Natural killer cell (primary cell): ENCODE measurements at regions not wholly inside any gene's neighbourhood (a gene's known extent, or its start where the extent isn't known, plus 50 kb on each side); places are given as distances from the start of the nearest gene placed in this dataset.

Experiments used
- ATAC-seq, 3 donors: fragments of 150-1000 bp in 2 of 3; fragments of 200-7000 bp in 1 of 3; cut with Tn5 transposase; 1 replicate in 1 of 3; 2 replicates in 2 of 3; pipeline ENCODE4 v1.10.0; 2021; ENCODE audit warnings: mild to moderate bottlenecking in 2 of 3, moderate library complexity in 2 of 3
- DNase-seq, 2 donors: peaks; one replicate each; pipeline versions ENCODE4 v3.0.0 to v3.0.0-alpha.2; 2013 to 2021; ENCODE audit warnings: mixed read lengths in 1 of 2
- H3K27ac ChIP-seq: one replicate; pipeline ENCODE4 v1.5.1; 2013; ENCODE audit warnings: mild to moderate bottlenecking, low read length
- H3K27me3 ChIP-seq: one replicate; pipeline ENCODE4 v1.6.1; 2013; ENCODE audit warnings: low read length; ENCODE audit not compliant: control insufficient read depth, insufficient read depth
- H3K36me3 ChIP-seq: one replicate; pipeline ENCODE4 v1.6.1; 2013; ENCODE audit warnings: low read length; ENCODE audit not compliant: control insufficient read depth, insufficient read depth
- H3K4me1 ChIP-seq: one replicate; pipeline ENCODE4 v1.6.1; 2013; ENCODE audit warnings: low read length; ENCODE audit not compliant: control insufficient read depth, insufficient read depth
- H3K4me3 ChIP-seq: one replicate; pipeline ENCODE4 v1.5.1; 2013; ENCODE audit warnings: low read length
- H3K9me3 ChIP-seq: one replicate; pipeline ENCODE4 v1.6.1; 2013; ENCODE audit warnings: low read length; ENCODE audit not compliant: control insufficient read depth, insufficient read depth
- H3K27ac Mint-ChIP-seq, 2 donors: one replicate each; pipeline ENCODE4 v1.8.0; 2022; ENCODE audit warnings: mild to moderate bottlenecking in 2 of 2, mixed read lengths in 2 of 2, moderate library complexity in 1 of 2
- H3K27me3 Mint-ChIP-seq, 2 donors: one replicate each; pipeline ENCODE4 v1.8.0; 2022; ENCODE audit warnings: low read depth in 2 of 2, mixed read lengths in 2 of 2
- H3K36me3 Mint-ChIP-seq: one replicate; pipeline ENCODE4 v1.8.0; 2022; ENCODE audit warnings: mixed read lengths
- H3K4me1 Mint-ChIP-seq, 2 donors: one replicate each; pipeline ENCODE4 v1.8.0; 2022; ENCODE audit warnings: mixed read lengths in 2 of 2
- H3K4me3 Mint-ChIP-seq: one replicate; pipeline ENCODE4 v1.8.0; 2022; ENCODE audit warnings: mild to moderate bottlenecking, moderate library complexity, mixed read lengths
- H3K9me3 Mint-ChIP-seq, 2 donors: one replicate each; pipeline ENCODE4 v1.8.0; 2022; ENCODE audit warnings: mixed read lengths in 2 of 2
- WGBS: methylation state at CpG from one replicate; pipeline ENCODE4 v1.1.7; 2013; ENCODE audit warnings: missing lambda C conversion rate; ENCODE audit not compliant: insufficient coverage; 5-methylcytosine and 5-hydroxymethylcytosine counted together
- intact Hi-C: fragments of 100-400 bp; cut with micrococcal nuclease; formaldehyde crosslinking; loops from one replicate; pipeline ENCODE4 v1.14.2; 2022
- TF ChIP-seq, protein P1 (sequence below): fragments of 200-600 bp; IDR thresholded peaks from one replicate; pipeline ENCODE4 v1.8.0; 2022; ENCODE audit warnings: antibody characterized with exemption

DNA sequence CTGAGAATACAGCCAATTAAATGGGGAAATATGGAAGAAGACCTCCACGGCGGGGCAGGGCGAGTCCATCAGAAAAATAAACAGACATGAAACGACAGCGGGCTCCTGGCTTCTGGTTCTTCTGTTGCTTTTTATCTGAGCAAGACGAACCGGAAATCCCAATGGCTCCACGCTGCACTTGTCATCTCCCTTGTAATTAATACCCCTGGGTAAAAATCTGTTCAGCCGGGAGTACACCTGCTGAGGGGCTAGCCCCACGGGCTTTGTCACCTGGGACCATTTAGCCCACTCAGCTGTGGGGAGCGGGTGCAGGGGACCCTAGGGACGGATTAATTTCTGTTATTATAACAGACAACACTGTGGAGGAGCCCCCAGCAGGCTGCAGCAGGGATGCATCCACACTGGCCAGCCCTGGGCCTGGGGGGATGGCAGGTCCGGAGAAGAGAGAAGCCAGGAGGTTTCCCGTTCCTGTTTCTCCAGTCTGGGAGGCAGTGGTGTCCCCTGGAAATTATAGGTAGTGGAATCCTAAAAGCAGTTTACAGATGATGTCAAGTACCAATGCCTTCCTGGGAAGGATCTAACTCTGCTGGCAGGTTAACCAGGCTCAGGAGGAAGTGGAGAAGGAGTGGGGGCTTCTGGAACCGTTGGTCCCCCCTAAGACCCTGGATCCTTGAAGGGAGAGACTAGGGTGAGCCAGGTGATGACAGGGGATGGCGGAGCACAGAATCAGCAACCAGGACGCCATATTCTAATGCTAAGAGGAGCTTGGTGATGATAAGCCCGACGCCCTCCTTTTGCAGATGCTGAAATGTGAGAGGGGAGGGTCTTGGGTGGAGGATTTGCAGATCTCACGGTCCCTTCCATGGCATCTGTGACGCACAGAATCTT, 566.1 kb downstream of the PTPRU start:
- TF ChIP-seq, protein P1, sequence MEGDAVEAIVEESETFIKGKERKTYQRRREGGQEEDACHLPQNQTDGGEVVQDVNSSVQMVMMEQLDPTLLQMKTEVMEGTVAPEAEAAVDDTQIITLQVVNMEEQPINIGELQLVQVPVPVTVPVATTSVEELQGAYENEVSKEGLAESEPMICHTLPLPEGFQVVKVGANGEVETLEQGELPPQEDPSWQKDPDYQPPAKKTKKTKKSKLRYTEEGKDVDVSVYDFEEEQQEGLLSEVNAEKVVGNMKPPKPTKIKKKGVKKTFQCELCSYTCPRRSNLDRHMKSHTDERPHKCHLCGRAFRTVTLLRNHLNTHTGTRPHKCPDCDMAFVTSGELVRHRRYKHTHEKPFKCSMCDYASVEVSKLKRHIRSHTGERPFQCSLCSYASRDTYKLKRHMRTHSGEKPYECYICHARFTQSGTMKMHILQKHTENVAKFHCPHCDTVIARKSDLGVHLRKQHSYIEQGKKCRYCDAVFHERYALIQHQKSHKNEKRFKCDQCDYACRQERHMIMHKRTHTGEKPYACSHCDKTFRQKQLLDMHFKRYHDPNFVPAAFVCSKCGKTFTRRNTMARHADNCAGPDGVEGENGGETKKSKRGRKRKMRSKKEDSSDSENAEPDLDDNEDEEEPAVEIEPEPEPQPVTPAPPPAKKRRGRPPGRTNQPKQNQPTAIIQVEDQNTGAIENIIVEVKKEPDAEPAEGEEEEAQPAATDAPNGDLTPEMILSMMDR: no peak
- Mint-ChIP-seq H3K27ac (no peak overlapping the region), H3K4me1 (no peaks in the 10 kb centered on the region), H3K36me3 (no peaks in the 10 kb centered on the region), H3K9me3 (no peaks in the 10 kb centered on the region), H3K27me3 (no peaks in the 10 kb centered on the region), H3K4me3 (no peak overlapping the region)
- no peaks in the 10 kb centered on the region for H3K27me3 ChIP-seq
- 72% methylated on average over 21 of the region's 21 CpGs for WGBS
- ATAC-seq (no peak), DNase-seq (no peak)
- no peak overlapping the region for H3K27ac ChIP-seq
- no peaks in the 10 kb centered on the region for H3K36me3 ChIP-seq
- no peaks in the 10 kb centered on the region for H3K9me3 ChIP-seq
- H3K4me1 ChIP-seq: no peaks in the 10 kb centered on the region
- intact Hi-C loops: no loop called here
- H3K4me3 ChIP-seq: no peak overlapping the region

DNA sequence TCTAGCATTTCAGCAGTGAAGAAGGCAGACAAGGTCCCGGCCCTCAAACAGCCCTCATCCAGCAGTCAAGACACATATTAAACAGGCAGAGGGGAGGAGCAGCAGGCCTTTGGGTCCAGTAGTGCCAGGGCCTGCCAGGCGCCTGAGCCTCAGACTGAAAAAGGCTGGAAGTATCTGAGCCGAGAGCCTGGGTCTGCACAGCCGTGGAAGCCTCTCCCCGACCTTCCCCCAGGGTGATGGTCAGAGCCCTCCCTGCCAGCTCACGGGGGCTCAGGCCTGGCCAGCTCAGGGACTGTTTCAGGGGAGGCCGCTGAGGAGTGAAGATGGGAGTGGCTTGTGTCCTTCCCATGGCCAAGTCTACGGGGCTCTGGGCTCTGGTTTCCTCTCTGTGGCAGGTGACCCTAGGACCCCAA, 565.2 kb downstream of the PTPRU start:
- no peaks in the 10 kb centered on the region for H3K27me3 ChIP-seq
- no peaks in the 10 kb centered on the region for H3K9me3 ChIP-seq
- intact Hi-C loops: no loop called here
- ATAC-seq: no peak
- WGBS: 62% methylated on average over 8 of the region's 8 CpGs
- Mint-ChIP-seq H3K27me3 (no peaks in the 10 kb centered on the region), H3K9me3 (no peaks in the 10 kb centered on the region), H3K27ac (no peak overlapping the region), H3K36me3 (no peaks in the 10 kb centered on the region), H3K4me1 (no peaks in the 10 kb centered on the region), H3K4me3 (no peak overlapping the region)
- no peak overlapping the region for H3K4me3 ChIP-seq
- no peaks in the 10 kb centered on the region for H3K4me1 ChIP-seq
- no peaks in the 10 kb centered on the region for H3K36me3 ChIP-seq
- TF ChIP-seq, protein P1: no peak
- no peak for DNase-seq
- no peak overlapping the region for H3K27ac ChIP-seq

DNA sequence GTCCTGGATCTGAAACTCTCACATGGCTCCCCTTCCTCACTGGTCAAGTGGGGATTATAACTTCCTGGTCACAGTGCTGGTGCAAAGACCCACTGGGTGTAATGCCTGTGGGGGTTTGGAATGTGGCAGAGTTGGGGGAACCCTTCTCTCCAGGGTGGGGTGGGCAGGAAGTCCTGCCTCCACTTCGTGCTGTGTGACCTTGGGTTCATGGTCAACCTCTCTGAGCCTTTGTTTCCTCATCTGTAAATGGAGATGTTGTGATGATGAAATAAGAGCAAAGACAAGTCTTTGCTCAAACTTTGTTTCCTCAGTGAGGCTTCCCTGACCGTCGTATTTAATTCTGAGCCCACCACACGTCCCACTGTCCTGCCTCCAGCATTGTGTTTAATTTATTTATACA, 564.7 kb downstream of the PTPRU start:
- Histone ChIP-seq H3K4me3 (no peak overlapping the region), H3K27ac (no peak overlapping the region), H3K4me1 (no peaks in the 10 kb centered on the region), H3K27me3 (no peaks in the 10 kb centered on the region), H3K9me3 (no peaks in the 10 kb centered on the region), H3K36me3 (no peaks in the 10 kb centered on the region)
- DNase-seq (no peak), ATAC-seq (no peak)
- no peaks in the 10 kb centered on the region for H3K4me1 Mint-ChIP-seq
- no peaks in the 10 kb centered on the region for H3K27me3 Mint-ChIP-seq
- 83% methylated on average over 3 of the region's 4 CpGs for WGBS
- TF ChIP-seq, protein P1: no peak
- H3K36me3 Mint-ChIP-seq: no peaks in the 10 kb centered on the region
- H3K4me3 Mint-ChIP-seq: no peak overlapping the region
- H3K9me3 Mint-ChIP-seq: no peaks in the 10 kb centered on the region
- intact Hi-C loops: no loop called here
- H3K27ac Mint-ChIP-seq: no peak overlapping the region

DNA sequence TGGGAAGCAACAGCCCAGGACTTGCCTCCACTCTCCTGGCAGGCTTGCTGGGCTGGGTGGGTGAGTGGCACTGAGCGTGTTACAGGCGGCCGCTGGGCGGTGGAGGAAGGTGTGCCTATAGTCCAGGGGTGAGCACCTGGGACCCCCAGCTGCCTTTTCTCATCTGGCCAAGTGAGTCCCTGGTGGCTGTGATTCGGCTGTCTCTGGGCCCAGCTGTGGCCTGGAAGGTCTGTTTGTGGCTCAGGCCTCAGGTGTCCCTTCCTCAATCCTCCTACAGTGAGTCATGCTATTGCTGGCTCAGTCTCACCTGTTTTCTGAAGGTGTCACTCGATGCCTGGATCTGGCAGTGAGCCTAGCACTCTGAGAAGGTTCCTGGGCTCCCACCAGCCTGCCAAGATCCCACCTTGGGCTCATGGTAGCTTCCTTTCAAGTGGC, 564.2 kb downstream of the PTPRU start:
- TF ChIP-seq, protein P1: no peak
- Mint-ChIP-seq H3K27ac (no peak overlapping the region), H3K9me3 (no peaks in the 10 kb centered on the region), H3K27me3 (no peaks in the 10 kb centered on the region), H3K36me3 (no peaks in the 10 kb centered on the region), H3K4me1 (no peaks in the 10 kb centered on the region), H3K4me3 (no peak overlapping the region)
- intact Hi-C loops: no loop called here
- DNase-seq (no peak), ATAC-seq (no peak)
- no peak overlapping the region for H3K4me3 ChIP-seq
- no peak overlapping the region for H3K27ac ChIP-seq
- no peaks in the 10 kb centered on the region for H3K9me3 ChIP-seq
- H3K4me1 ChIP-seq: no peaks in the 10 kb centered on the region
- 82% methylated on average over 6 of the region's 6 CpGs for WGBS
- no peaks in the 10 kb centered on the region for H3K36me3 ChIP-seq
- H3K27me3 ChIP-seq: no peaks in the 10 kb centered on the region
